Brain microvascular endothelial cell (primary cell): ENCODE measurements at regions not wholly inside any gene's neighbourhood (a gene's known extent, or its start where the extent isn't known, plus 50 kb on each side); places are given as distances from the start of the nearest gene placed in this dataset.

Experiments
- DNase-seq: peaks from one replicate; pipeline ENCODE4 v3.0.0-alpha.2; 2020
- H3K27ac ChIP-seq: fragments of 250-450 bp; sonication (Bioruptor Pico); 2 replicates; pipeline ENCODE4 v1.5.1; 2020; ENCODE audit warnings: mild to moderate bottlenecking, moderate library complexity
- H3K27me3 ChIP-seq: fragments of 250-450 bp; sonication (Bioruptor Pico); replicated peaks from 2 replicates; pipeline ENCODE4 v1.5.1; 2020; ENCODE audit warnings: mild to moderate bottlenecking
- H3K36me3 ChIP-seq: fragments of 250-450 bp; sonication (Bioruptor Pico); replicated peaks from 2 replicates; pipeline ENCODE4 v1.5.1; 2020; ENCODE audit warnings: mild to moderate bottlenecking
- H3K4me3 ChIP-seq: 2 replicates; pipeline ENCODE4 v1.5.1; 2011; ENCODE audit warnings: low read depth, mild to moderate bottlenecking, control low read depth, low read length, moderate library complexity
- in situ Hi-C: cut with HindIII; loops from 2 replicates; pipeline ENCODE4 v1.10.0; 2017; ENCODE audit warnings: low sequenced_read_pairs, low pct_ligation_motif_present
- TF ChIP-seq, protein P1 (sequence below): IDR thresholded peaks from 2 replicates; pipeline ENCODE4 v1.5.1; 2011; ENCODE audit warnings: low read depth, mild to moderate bottlenecking, moderate library complexity, low read length, control low read depth, inconsistent platforms; ENCODE audit errors: missing control alignments

DNA sequence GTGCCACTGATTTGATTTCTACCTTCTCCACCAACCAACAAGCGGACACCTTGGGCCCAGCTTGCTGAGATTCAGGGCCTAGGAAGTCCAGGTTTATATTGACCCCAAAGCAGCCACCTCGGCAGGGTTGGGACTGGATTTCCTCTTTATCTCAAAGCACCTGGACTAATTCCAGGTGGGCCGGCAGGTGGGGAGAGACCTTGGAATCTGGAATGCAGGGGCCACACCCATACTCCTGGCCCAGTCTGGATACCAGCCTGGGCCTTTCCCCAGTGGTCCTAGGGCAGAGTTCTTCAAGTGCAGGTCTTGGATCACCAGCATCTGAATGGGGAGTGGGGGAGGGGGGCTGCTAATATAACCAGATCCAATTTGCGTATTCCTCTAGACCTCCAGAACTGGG, 93.1 kb downstream of the PCDH1 start:
- Histone ChIP-seq H3K27ac (no peak overlapping the region), H3K27me3 (peaks cover 9% of the 10 kb centered on the region), H3K4me3 (no peak overlapping the region), H3K36me3 (no peaks in the 10 kb centered on the region)
- TF ChIP-seq, protein P1, sequence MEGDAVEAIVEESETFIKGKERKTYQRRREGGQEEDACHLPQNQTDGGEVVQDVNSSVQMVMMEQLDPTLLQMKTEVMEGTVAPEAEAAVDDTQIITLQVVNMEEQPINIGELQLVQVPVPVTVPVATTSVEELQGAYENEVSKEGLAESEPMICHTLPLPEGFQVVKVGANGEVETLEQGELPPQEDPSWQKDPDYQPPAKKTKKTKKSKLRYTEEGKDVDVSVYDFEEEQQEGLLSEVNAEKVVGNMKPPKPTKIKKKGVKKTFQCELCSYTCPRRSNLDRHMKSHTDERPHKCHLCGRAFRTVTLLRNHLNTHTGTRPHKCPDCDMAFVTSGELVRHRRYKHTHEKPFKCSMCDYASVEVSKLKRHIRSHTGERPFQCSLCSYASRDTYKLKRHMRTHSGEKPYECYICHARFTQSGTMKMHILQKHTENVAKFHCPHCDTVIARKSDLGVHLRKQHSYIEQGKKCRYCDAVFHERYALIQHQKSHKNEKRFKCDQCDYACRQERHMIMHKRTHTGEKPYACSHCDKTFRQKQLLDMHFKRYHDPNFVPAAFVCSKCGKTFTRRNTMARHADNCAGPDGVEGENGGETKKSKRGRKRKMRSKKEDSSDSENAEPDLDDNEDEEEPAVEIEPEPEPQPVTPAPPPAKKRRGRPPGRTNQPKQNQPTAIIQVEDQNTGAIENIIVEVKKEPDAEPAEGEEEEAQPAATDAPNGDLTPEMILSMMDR = no peak
- in situ Hi-C loops = no loop called here
- no peak for DNase-seq

DNA sequence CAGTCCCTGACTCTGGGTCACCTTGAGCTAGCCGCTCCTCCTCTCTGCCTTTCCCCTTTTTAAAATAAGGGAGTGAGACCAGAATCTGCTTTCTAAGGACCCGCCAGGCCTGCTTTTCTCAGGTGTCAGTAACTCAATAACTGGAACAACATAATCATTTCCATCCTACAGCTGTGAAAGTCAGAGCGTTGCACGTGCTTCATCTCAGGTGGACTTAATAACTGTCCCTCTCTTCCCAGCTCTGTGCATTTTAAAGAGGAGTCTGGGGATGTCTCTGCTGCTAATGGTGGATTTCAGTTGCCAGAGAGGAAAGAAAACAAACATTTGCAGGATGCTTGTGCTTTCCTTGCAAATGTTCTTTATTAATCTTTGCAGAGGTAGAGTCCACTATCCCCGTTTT, 93.7 kb downstream of the PCDH1 start:
- no peak overlapping the region for H3K27ac ChIP-seq
- TF ChIP-seq, protein P1 = no peak
- no peaks in the 10 kb centered on the region for H3K36me3 ChIP-seq
- peaks cover 9% of the 10 kb centered on the region for H3K27me3 ChIP-seq
- no peak for DNase-seq
- H3K4me3 ChIP-seq = no peak overlapping the region
- in situ Hi-C loops = no loop called here

DNA sequence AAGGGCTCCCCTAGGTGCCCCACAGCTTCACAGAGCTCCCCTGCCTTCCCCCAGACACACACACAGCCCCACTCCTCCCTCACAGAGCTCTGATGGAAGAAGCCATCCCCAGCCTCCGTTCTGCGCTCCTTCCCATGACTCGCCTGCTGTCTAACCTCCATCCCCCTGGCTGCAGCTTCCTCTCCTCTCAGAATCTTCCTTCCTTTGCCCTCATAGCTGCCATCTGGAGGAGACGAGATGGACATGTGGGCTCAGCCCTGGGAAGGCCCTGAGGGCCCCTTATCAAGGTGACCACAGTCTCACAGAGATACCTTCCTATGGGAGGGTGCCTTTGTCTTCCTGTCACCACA, 94.3 kb downstream of the PCDH1 start:
- in situ Hi-C loops = no loop called here

DNA sequence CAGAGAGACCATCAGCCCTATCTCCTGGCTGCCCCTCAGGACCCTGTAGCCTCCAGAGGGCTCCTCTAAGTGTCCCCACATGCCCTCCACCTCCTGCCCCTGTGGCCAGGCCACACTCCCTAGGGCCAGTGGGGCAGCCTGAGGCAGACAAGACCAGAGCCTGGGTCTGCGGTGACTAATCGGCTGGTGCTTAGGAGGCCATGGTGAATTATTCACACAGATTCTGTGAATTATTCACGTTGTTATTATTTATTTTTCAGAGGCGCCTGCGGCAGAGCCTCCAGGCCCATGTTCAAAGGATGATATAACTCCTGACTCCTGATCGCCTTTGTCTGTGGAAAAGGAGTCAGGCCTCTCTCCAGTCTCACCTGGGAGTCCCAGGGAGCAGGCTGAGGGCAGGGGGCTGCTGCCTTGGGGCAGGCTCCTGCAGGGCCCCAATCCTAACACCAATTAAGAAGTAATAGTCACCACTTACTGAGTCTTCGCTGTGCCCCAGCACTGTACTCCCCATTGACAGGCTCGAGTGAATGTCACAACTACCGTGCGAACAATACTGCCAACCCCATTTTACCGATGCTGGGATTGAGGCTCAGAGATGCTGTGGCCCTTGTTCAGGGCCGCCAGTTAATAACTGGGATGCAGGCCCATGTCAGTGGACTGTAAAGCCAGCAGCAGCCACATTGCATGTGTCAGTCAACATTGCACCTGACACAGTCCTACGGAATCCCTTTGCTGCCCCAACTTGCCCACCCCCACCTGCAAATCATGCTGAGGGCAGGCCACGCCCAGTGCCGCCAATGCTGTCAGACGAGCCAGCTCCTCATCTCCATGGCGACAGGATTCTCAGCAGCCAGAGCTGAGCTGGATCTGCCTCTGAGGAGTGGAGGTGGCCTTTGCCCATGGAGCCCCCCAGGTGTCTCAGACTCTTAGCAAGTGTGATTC, 94.9 kb downstream of the PCDH1 start:
- TF ChIP-seq, protein P1 = no peak
- in situ Hi-C loops = no loop called here
- Histone ChIP-seq H3K27ac (no peak overlapping the region), H3K27me3 (peaks cover 4% of the 10 kb centered on the region), H3K36me3 (no peaks in the 10 kb centered on the region), H3K4me3 (no peak overlapping the region)
- DNase-seq = no peak

More for the DNA sequence above, 94.3 kb downstream of the PCDH1 start:
- no peak for DNase-seq
- TF ChIP-seq, protein P1 = no peak
- Histone ChIP-seq H3K27me3 (peaks cover 9% of the 10 kb centered on the region), H3K4me3 (no peak overlapping the region), H3K36me3 (no peaks in the 10 kb centered on the region), H3K27ac (no peak overlapping the region)

DNA sequence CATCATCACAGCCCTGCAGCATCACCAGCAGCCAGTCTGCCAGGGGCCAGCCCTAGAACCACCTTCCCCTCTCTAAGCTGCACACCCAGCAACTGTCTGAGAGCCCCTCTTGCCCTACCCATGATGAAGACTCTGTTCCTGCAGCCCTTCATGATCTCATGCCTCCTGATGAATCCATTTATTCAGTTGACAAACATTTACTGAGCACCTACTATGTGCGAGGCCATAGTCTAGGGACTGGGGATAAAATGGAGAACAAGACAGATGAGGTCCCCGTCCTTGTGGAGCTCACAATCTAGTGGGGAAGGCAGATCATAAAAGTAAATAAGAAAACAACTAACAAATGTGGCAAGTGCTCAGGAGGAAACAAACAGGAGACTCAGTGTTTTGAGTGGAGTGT, 96.3 kb downstream of the PCDH1 start:
- Histone ChIP-seq H3K4me3 (no peak overlapping the region), H3K27ac (no peak overlapping the region), H3K36me3 (no peaks in the 10 kb centered on the region), H3K27me3 (peaks cover 2% of the 10 kb centered on the region)
- in situ Hi-C loops = no loop called here
- DNase-seq = no peak
- TF ChIP-seq, protein P1 = no peak
